ENCODE measurements at regions not wholly inside any gene's neighbourhood (a gene's known extent, or its start where the extent isn't known, plus 50 kb on each side); places are given as distances from the start of the nearest gene placed in this dataset.

DNA sequence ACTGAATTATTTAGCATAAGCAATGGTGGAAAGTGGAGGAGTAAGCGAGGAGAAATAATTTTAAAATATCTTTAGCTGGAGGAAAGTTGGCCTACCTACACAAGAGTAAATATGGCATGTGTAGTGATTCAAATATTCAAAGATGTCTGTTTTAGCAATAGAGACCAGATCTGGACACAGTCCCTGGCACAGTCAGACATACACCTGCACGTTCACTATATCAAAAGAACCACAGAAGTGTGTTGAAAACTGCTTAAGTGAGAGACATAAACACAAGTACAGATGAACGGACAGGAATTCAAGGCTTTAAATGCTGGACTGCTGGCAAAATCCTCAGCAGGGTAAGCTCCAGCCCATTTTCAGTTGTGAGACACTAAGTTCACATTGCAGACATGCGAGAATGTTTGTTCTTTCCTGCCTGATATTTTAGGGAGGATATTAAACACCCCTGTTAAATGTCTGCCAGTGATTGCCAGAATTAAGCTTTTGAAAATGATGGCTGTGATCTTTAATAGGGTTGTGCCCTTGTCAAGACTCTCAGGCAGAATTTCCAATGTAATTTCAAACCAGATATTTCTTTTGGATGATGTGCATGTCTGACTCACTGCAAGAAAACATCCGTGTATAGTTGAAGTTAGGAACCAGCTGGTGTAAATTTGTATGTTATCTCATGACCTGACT lies 810.6 kb downstream of the TLE4 start:
- H3K18ac ChIP-seq (ENCODE audit: extremely low read depth, low read length), result no peak overlapping the region
- H3K9me3 ChIP-seq (ENCODE audit: insufficient read depth in 2 of 2, low read depth in 1 of 2, low read length in 1 of 2), result no peaks in the 10 kb centered on the region
- H4K91ac ChIP-seq (replicated peaks; ENCODE audit: insufficient read length, low read length), result no peak overlapping the region
- no peak overlapping the region for H2BK15ac ChIP-seq (ENCODE audit: low read length)
- H3K79me1 ChIP-seq (ENCODE audit: low read depth, low read length), result no peaks in the 10 kb centered on the region
- POLR2A ChIA-PET (ENCODE audit: partially characterized antibody), result no interaction called here
- 91% methylated on average over 5 of the region's 5 CpGs; no CpG with 5 or more reads in 1 of the 2 experiments for WGBS, 2 experiments (ENCODE audit: extremely low coverage in 1 of 2, insufficient coverage in 1 of 2, insufficient read length in 1 of 2, insufficient replicate concordance in 2 of 2, low coverage in 1 of 2, low lambda C conversion rate in 2 of 2, missing lambda C conversion rate in 1 of 2)
- TF ChIP-seq SIN3A (conservative IDR thresholded peaks at IDR 0.05 in 1 of 2, IDR thresholded peaks at IDR 0.05 in 1 of 2; ENCODE audit: low read depth in 1 of 2, low read length in 2 of 2) (no peak), SP1 (IDR thresholded peaks at IDR 0.05; ENCODE audit: low read depth, low read length) (no peak), CEBPB (IDR thresholded peaks at IDR 0.05; ENCODE audit: low read depth, low read length) (no peak), RBBP5 (IDR thresholded peaks at IDR 0.05; ENCODE audit: borderline replicate concordance, low read depth, low read length) (no peak), MAFK (IDR thresholded peaks at IDR 0.05; ENCODE audit: low read depth, low read length) (no peak), JUN (IDR thresholded peaks at IDR 0.05; ENCODE audit: low read depth, low read length) (no peak), USF2 (IDR thresholded peaks at IDR 0.05; ENCODE audit: low read length) (no peak), HDAC6 (IDR thresholded peaks at IDR 0.05; ENCODE audit: low read depth, low read length) (no peak), SIX5 (IDR thresholded peaks at IDR 0.05; ENCODE audit: low read depth, low read length) (no peak)
- TF ChIP-seq, protein P1, sequence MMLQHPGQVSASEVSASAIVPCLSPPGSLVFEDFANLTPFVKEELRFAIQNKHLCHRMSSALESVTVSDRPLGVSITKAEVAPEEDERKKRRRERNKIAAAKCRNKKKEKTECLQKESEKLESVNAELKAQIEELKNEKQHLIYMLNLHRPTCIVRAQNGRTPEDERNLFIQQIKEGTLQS (IDR thresholded peaks at IDR 0.05; ENCODE audit: insufficient read depth, low read depth, low read length), result no peak
- H3K4me2 ChIP-seq (ENCODE audit: insufficient read depth in 1 of 2, low read depth in 2 of 2, low read length in 2 of 2), result no peak overlapping the region
- no peak overlapping the region for H3K56ac ChIP-seq (replicated peaks; ENCODE audit: insufficient read length, low read depth, low read length)
- no peak overlapping the region for H2BK120ac ChIP-seq (replicated peaks; ENCODE audit: low read depth, low read length)
- H4K8ac ChIP-seq (ENCODE audit: extremely low read depth, insufficient read depth, low read length), result no peak overlapping the region
- H3K14ac ChIP-seq (ENCODE audit: insufficient read length), result no peak overlapping the region
- no peak overlapping the region for H2AK5ac ChIP-seq (ENCODE audit: low read depth, low read length)
- no peaks in the 10 kb centered on the region for H3K36me3 ChIP-seq (ENCODE audit: control insufficient read depth in 2 of 4, insufficient read depth in 4 of 4, low read length in 3 of 4)
- H3K23me2 ChIP-seq (ENCODE audit: low read depth, low read length), result no peaks in the 10 kb centered on the region
- no peaks in the 10 kb centered on the region for H3K79me2 ChIP-seq (ENCODE audit: control insufficient read depth in 1 of 2, insufficient read depth in 2 of 2, low read length in 2 of 2)
- CTCF ChIA-PET (ENCODE audit: partially characterized antibody), result interaction anchor here (0.6 to 1.3 kb wide), 3 partner anchors 19 to 195 kb away, joined by 3 to 4 read pairs (median 3); no protein-coding TSS in a partner anchor
- no peaks in the 10 kb centered on the region for H3K27me3 ChIP-seq (replicated peaks in 1 of 4; ENCODE audit: control insufficient read depth in 3 of 4, extremely low read depth in 1 of 4, insufficient read depth in 3 of 4, low read length in 3 of 4)
- no peak overlapping the region for H3K23ac ChIP-seq (ENCODE audit: insufficient read length)
- DNase-seq (ENCODE audit: low read depth in 1 of 2, low spot score in 2 of 2), result no peak
- no peak overlapping the region for H3K4ac ChIP-seq (replicated peaks; ENCODE audit: insufficient read length, low read depth, low read length)
- no peak overlapping the region for H2BK12ac ChIP-seq (ENCODE audit: low read depth, low read length)
- H4K5ac ChIP-seq (ENCODE audit: insufficient read length, low read depth, low read length), result no peak overlapping the region
- H2AFZ ChIP-seq (ENCODE audit: low read length), result no peak overlapping the region
- no peak for FAIRE-seq
- no peak overlapping the region for H2BK20ac ChIP-seq (ENCODE audit: low read length)
- H2BK5ac ChIP-seq (ENCODE audit: low read depth, low read length), result no peak overlapping the region
- no peaks in the 10 kb centered on the region for H4K20me1 ChIP-seq (replicated peaks in 1 of 2; ENCODE audit: control insufficient read depth in 1 of 2, insufficient read depth in 2 of 2, low read length in 2 of 2)
- H3K4me1 ChIP-seq (replicated peaks in 1 of 4; ENCODE audit: control insufficient read depth in 3 of 4, insufficient read depth in 4 of 4, low read length in 3 of 4), result peaks cover 0 to 2% (median 0%) of the 10 kb centered on the region in 4 experiments; a peak in 1 of 7 replicates
- H3K9ac ChIP-seq (replicated peaks in 1 of 4; ENCODE audit: extremely low read depth in 1 of 4, low read depth in 3 of 4, low read length in 3 of 4), result no peak overlapping the region
- no peak overlapping the region for H3K27ac ChIP-seq (ENCODE audit: low read depth, low read length)
- no peak overlapping the region for H3K4me3 ChIP-seq (ENCODE audit: extremely low read depth in 1 of 4, insufficient read depth in 2 of 4, low read depth in 3 of 4, low read length in 4 of 4)
